Motor neuron (in vitro differentiated cells): ENCODE measurements at regions not wholly inside any gene's neighbourhood (a gene's known extent, or its start where the extent isn't known, plus 50 kb on each side); places are given as distances from the start of the nearest gene placed in this dataset.
A peak's percentile ranks its signal among the peaks of the same experiment; 100 is the strongest.
"Not testable (repeated sequence)": the region's sequence is repeated elsewhere in the genome, so short reads cannot be mapped to it uniquely, and the experiment has no call there.

Experiments used
- ATAC-seq, 8 experiments: fragments of 200-7000 bp; cut with Tn5 transposase; replicated peaks in 6 of 8; 2 replicates each; pipeline ENCODE4 v1.8.0; 2021; ENCODE audit warnings: mild to moderate bottlenecking in 8 of 8, moderate library complexity in 8 of 8
- H3K27ac ChIP-seq, 2 donors: fragments of 250-450 bp; sonication (Bioruptor Pico); 2 replicates each; pipeline ENCODE4 v1.9.0; 2021; ENCODE audit warnings: antibody characterized with exemption in 2 of 2, mild to moderate bottlenecking in 2 of 2, moderate library complexity in 1 of 2
- H3K4me1 ChIP-seq, 2 donors: fragments of 250-450 bp; sonication (Bioruptor Pico); replicated peaks in 1 of 2; 2 replicates each; pipeline ENCODE4 v1.6.1; 2021; ENCODE audit warnings: antibody characterized with exemption in 2 of 2, mild to moderate bottlenecking in 2 of 2, moderate library complexity in 1 of 2
- H3K4me3 ChIP-seq, 5 donors: fragments of 250-450 bp; sonication (Bioruptor Pico); 2 replicates each; pipeline ENCODE4 v1.9.0; 2021; ENCODE audit warnings: antibody characterized with exemption in 5 of 5, mild to moderate bottlenecking in 5 of 5, moderate library complexity in 4 of 5
- WGBS, 10 experiments: fragments of 450-650 bp; shearing (Covaris generic); methylation state at CpG; one replicate each; pipeline ENCODE4 v1.0.0; 2022; 5-methylcytosine and 5-hydroxymethylcytosine counted together
- in situ Hi-C, 9 experiments: fragments of 400-800 bp; cut with MboI; loops; one replicate each; pipeline ENCODE4 v1.15.0; 2021; ENCODE audit warnings: low sequenced_read_pairs in 9 of 9, low pct_unique_long_range_greater_than_20kb in 2 of 9; ENCODE audit not compliant: unreplicated experiment in 9 of 9

DNA sequence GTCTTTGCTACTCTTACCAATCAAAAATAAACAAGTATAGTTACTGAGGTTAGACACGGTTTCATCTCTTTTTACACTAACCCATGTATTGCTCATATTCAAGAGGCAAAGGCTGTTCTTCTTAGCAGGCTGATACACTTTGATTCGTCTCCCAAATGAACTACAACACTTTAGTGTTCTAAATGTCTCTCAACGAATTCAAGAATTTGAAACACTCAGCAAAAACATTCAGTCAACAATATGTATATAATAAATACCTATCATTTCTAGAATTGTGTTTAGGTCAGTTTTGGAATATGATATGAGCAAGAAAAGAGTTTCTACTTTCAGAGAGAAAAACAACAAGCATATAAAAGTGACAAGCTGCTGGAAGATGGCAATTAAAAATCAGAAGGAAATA is 669.6 kb upstream of the DPPA4 start:
- in situ Hi-C loops = no loop called here
- ATAC-seq = no peak
- Histone ChIP-seq H3K27ac (no peak overlapping the region), H3K4me3 (no peak overlapping the region), H3K4me1 (no peaks in the 10 kb centered on the region)
- WGBS, 10 experiments = 32 to 84% (median 51%) methylated on average over 1 to 3 of the region's 3 CpGs; no CpG with 5 or more reads in 1 of the 10 experiments

DNA sequence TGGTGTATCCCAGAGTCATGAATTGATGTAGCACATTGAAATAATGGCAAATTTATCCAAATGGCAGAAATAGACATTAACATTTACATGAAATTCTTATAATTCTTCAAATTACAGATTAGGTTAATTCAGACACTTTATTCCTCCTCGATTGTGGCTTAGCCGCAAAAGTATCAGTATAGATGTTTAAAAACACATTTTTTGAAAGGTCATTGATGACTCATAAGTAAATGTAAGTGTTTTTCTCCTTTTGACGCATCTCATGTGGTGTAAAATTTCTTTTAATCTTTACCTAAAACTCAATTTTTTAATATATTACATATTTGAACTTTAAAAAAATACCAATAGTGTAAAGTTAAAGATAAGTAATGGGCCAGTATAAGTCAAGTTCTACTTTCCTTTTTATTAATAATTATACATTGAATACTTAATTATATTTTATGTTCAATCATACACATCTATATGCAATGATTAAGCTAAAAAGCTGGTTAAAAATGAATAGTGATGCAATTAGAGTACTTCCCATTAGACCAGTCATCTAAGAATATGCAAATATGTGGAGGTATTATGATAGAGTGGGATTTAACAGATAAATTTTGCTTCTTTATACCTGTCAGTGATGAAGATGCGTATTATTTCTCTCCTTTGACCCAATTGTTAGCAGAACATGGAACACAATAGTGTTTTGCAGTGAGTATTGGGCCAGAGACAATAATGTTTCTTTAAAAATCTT is 678.1 kb upstream of the DPPA4 start:
- no peak for ATAC-seq
- H3K4me1 ChIP-seq = no peaks in the 10 kb centered on the region
- in situ Hi-C loops = no loop called here
- 36 to 100% (median 95%) methylated on average over 1 to 4 of the region's 4 CpGs for WGBS, 10 experiments
- H3K27ac ChIP-seq = no peak overlapping the region
- H3K4me3 ChIP-seq = no peak overlapping the region

DNA sequence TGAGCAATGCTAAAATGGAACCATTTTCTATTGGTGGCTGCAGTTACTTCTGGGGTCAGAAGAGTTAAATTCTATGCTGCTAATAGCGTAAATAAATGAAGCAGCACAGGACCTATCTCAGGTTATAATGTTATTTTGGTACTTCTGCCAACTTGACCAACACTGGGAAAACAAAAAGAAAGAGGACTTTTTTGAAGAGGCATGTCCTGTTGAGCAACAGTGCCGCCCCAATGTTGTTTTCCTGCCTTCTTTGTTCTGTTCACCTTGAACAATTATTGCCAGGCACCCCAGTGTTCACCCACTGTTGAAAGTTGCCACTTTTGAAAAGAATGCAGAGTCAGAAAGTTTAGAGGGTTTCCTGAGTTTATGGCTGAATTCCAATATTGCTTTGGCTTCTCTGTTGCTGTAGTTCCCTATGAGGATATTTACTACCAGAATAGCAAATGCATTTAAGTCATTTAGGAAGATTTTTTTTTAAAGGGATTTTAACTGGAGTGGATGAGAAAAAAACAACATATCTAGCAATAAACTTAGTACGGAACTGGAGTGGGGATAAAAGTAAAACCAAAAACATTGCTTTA is 679.0 kb upstream of the DPPA4 start:
- no peaks in the 10 kb centered on the region for H3K4me1 ChIP-seq
- ATAC-seq = no peak
- no peak overlapping the region for H3K4me3 ChIP-seq
- in situ Hi-C loops = no loop called here
- 62 to 100% (median 92%) methylated on average over 1 to 3 of the region's 3 CpGs; no CpG with 5 or more reads in 1 of the 10 experiments for WGBS, 10 experiments
- no peak overlapping the region for H3K27ac ChIP-seq

DNA sequence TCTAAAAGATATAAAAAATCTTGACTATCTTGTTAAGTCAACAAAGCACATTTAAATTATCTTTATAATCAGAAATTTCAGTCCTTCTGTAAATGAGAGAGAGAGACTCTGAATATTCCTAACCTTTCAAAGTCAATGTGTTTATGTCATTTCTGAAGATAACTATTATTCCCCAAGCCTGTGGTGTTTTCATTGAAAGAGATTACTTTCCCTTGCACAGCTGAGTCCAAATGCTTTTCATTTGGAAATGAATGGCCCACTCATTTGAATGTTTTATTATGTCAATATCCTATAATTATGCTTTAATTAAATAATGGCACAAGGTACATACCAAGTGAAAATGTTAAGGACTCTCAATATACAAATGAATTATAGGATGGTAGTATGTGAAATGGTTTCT is 680.0 kb upstream of the DPPA4 start:
- Histone ChIP-seq H3K4me1 (no peaks in the 10 kb centered on the region), H3K4me3 (no peak overlapping the region), H3K27ac (no peak overlapping the region)
- in situ Hi-C loops = no loop called here
- no peak for ATAC-seq

DNA sequence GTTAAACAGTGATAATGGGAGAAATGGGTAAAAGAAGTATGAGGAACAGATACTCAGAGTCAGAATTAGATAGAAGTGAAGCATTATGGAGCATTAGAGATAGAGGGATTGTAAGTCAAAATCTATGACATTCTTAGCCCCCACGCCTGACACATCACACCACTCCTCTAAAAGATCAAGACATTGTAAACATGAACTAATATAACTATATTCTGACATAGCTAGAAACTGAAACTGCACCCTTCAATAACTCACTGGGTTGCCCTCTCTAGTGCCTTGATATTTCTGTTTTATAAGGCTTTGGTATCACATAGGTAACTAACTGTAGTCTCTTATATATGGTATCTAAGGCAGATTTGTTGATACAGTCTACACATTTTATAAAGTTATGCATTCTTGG is 684.3 kb upstream of the DPPA4 start:
- no peak for ATAC-seq
- Histone ChIP-seq H3K4me1 (peaks cover 0 to under 1% of the 10 kb centered on the region in 2 donors), H3K27ac (no peak overlapping the region), H3K4me3 (no peak overlapping the region)
- in situ Hi-C loops = no loop called here
- WGBS, 10 experiments = 20 to 100% (median 45%) methylated on average over 1 of the region's 1 CpG; no CpG with 5 or more reads in 2 of the 10 experiments

DNA sequence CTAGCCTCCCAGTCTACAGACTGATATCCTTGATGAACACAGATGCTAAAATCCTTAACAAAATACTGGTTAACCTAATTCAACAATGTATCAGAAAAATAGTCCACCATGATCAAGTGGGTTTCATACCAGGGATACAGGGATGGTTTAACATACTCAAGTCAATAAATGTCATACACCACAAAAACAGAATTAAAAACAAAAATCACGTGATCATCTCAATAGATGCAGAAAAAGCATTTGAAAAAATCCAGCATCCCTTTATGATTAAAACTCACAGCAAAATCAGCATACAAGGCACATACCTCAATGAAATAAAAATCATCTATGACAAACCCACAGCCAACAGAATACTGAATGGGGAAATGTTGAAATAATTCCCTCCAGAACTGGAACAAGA is 685.7 kb upstream of the DPPA4 start:
- ATAC-seq, H3K27ac ChIP-seq, in situ Hi-C loops, H3K4me3 ChIP-seq: not testable (repeated sequence)
- WGBS, 10 experiments = 0 to 89% (median 65%) methylated on average over 1 of the region's 1 CpG
- peaks cover 11 to 12% of the 10 kb centered on the region in 2 donors for H3K4me1 ChIP-seq

DNA sequence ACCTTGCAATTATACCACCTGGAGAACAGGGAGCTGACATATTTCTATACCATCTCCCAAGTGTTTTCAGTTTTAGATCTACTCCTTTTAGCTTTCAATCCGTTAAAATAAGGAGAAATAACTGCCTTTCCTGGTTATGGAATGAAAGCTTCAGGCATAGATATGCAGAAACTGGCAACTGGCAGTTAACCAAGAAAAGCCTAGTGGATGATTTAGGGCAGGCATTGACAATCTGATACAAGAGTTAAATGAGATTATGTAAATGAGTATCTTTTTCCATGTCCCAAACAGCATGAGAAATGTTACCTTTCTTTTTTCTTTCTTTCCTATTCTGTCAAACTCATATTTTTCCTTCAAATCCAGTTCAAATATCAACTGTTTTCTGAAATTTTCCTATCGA is 689.1 kb upstream of the DPPA4 start:
- Histone ChIP-seq H3K4me3 (no peak overlapping the region), H3K4me1 (peaks cover 11 to 14% of the 10 kb centered on the region in 2 donors), H3K27ac (no peak overlapping the region)
- in situ Hi-C loops = no loop called here
- 8 to 90% (median 69%) methylated on average over 1 to 2 of the region's 2 CpGs for WGBS, 10 experiments
- no peak for ATAC-seq

DNA sequence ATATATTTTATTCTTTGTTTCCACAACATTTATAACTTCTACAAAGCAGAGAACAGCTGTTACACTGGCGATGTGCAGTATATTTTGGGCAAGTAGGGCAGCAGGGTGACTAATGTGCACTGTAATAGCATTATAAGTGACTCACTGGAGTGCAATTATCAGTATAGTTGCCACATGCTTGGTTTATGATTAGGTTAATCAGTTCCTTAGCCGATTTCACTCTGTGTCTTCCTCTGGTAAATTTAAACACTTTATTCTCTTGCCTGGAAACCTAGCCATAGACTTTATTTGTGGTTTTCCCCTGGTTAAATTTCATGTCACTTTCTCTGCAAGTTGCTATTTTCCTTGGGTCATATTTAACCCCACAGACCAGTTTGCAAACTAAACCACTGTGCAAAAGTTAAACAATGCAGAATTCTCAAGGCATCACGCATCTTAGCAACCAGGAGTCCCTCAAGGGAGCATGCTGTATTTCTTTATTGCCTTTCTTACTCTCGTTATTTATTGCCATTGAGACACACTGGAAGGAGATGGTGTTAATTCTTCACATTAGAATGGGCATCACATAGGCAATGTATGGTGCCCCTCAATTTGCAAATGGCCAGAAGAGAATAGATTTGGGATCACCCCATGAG is 690.2 kb upstream of the DPPA4 start:
- in situ Hi-C loops = no loop called here
- Histone ChIP-seq H3K4me1 (peaks cover 11 to 14% of the 10 kb centered on the region in 2 donors), H3K27ac (no peak overlapping the region), H3K4me3 (no peak overlapping the region)
- 22 to 75% (median 44%) methylated on average over 1 to 4 of the region's 4 CpGs for WGBS, 10 experiments
- ATAC-seq = peak in 7 of 8 experiments; percentile 41 to 94 (median 63)

DNA sequence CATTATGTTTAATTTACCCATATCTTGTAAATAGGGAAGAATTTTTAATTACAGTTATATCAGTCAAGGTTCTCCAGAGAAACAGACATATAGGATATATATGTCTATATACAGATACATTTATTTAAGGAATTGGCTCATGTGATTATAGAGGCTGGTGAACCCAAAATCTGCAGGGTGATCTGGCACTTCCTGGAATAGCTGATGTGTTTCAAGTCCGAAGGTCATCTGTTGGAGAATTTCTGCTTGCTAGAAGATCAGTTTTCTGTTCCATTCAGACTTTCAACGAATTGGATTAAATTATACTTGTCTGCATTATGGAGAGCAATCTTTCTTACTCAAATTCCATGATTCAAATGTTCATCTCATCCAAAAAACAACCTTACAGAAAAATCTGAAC is 694.6 kb upstream of the DPPA4 start:
- no peak for ATAC-seq
- no peak overlapping the region for H3K4me3 ChIP-seq
- no peak overlapping the region for H3K27ac ChIP-seq
- 0 to 100% (median 74%) methylated on average over 1 to 2 of the region's 2 CpGs for WGBS, 10 experiments
- peaks cover 9 to 11% of the 10 kb centered on the region in 2 donors for H3K4me1 ChIP-seq
- in situ Hi-C loops = no loop called here

DNA sequence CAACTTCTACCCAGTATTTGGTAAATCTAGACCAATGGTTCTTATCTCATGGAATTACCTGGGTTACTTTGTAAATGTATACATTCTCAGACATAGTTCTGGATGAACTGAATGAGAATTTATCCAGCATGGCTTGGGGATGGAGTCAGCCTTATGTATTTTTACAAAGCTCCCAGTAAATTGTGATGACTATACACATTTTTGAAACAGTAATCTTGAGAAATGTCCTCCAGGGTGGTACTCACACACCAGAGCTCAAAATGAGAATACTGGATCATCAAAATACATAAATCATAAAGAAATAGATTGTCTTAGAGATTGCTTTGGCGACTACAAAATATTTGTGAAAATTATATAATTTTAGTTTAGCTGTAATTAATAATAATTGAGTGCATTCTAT is 722.1 kb upstream of the DPPA4 start:
- in situ Hi-C loops = no loop called here
- WGBS, 10 experiments = 29 to 100% (median 75%) methylated on average over 1 of the region's 1 CpG
- Histone ChIP-seq H3K4me3 (no peak overlapping the region), H3K27ac (no peak overlapping the region), H3K4me1 (no peaks in the 10 kb centered on the region)
- ATAC-seq = no peak

DNA sequence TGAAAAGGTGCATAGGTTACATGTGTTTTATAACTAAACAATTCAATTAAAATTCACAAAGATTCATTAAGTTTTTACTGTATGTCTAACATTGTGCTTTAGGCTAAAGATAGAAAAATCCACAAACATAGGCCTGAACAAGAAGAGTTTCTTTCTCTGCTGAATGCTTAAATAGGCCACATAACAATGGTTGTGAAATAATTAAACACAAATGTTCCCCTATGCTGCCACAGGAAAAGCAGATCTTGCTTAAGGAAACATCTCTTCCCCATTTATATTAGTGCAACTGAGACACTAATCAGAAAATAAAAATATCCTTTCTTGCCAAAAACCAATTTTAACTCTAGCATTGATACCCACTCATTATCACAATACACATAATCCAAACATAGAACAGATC is 725.4 kb upstream of the DPPA4 start:
- no peaks in the 10 kb centered on the region for H3K4me1 ChIP-seq
- H3K27ac ChIP-seq = no peak overlapping the region
- in situ Hi-C loops = no loop called here
- ATAC-seq = no peak
- no peak overlapping the region for H3K4me3 ChIP-seq

DNA sequence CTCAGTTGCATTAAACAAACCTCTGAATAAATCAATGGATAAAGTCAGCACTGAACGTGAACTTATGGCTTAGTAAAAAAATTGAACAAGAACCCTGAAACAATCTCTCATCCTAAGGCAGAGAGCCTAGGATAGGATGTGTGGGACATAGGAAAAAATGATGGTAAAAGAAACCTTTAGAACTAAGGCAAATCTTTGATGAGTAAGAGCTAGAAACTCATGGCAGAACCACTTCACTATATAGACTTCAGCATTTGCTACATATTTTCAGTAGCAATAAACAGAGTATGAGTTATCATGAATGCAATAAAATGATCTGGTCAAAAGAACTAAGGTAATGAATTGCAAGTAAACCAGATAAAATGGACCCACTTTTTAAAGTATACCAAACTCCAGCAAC is 725.8 kb upstream of the DPPA4 start:
- Histone ChIP-seq H3K4me3 (no peak overlapping the region), H3K4me1 (no peaks in the 10 kb centered on the region), H3K27ac (no peak overlapping the region)
- in situ Hi-C loops = no loop called here
- no peak for ATAC-seq
- 0 to 100% (median 55%) methylated on average over 1 of the region's 1 CpG; no CpG with 5 or more reads in 2 of the 10 experiments for WGBS, 10 experiments

DNA sequence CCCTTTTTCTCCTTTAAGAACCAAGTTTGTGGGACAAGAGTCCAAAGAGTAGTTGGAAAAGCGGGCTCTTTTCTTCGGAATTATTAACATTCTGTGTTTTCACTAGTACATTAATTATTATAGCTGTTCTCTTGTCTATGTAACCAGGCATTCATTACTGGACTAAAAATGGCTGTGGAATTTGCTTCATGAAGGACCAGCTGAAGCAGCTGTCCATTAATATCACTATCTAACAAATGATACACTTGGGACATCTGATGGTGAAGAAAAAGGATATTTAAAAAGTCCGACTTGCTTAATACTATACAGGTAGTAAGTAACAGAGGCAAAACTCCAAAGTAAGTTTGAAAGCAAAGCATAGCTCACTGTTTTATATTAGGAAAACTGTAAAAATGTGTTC is 728.9 kb upstream of the DPPA4 start:
- in situ Hi-C loops = no loop called here
- 75 to 100% (median 94%) methylated on average over 2 to 3 of the region's 3 CpGs; no CpG with 5 or more reads in 1 of the 10 experiments for WGBS, 10 experiments

DNA sequence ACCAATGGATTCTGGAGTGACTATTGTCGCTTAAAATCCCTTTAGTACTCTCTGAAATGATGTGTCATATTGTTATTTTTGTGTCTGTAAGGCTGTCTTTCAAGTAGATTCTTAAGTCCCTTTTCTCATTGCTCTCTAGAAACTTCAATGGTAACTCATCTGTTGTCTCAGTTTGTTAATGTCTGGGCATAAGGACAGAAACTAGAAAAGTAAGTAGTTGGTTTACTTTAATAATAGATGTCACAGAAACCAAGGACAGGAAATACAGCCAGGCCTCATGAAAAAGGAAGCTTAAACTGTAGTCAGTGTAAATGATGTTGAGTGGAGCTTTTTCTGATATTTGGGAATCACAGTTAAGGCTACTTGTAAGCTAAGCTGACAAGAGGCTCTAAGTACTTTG is 730.2 kb upstream of the DPPA4 start:
- H3K4me1 ChIP-seq = peaks cover 0 to 12% of the 10 kb centered on the region in 2 donors
- no peak for ATAC-seq
- in situ Hi-C loops = no loop called here
- H3K4me3 ChIP-seq = no peak overlapping the region
- no peak overlapping the region for H3K27ac ChIP-seq
- 63 to 100% (median 100%) methylated on average over 1 of the region's 1 CpG; no CpG with 5 or more reads in 1 of the 10 experiments for WGBS, 10 experiments

More for the DNA sequence above, 728.9 kb upstream of the DPPA4 start:
- no peak for ATAC-seq
- Histone ChIP-seq H3K4me1 (peaks cover 0 to 12% of the 10 kb centered on the region in 2 donors), H3K27ac (no peak overlapping the region), H3K4me3 (no peak overlapping the region)
